ENCODE measurements at regions not wholly inside any gene's neighbourhood (a gene's known extent, or its start where the extent isn't known, plus 50 kb on each side); places are given as distances from the start of the nearest gene placed in this dataset.

DNA sequence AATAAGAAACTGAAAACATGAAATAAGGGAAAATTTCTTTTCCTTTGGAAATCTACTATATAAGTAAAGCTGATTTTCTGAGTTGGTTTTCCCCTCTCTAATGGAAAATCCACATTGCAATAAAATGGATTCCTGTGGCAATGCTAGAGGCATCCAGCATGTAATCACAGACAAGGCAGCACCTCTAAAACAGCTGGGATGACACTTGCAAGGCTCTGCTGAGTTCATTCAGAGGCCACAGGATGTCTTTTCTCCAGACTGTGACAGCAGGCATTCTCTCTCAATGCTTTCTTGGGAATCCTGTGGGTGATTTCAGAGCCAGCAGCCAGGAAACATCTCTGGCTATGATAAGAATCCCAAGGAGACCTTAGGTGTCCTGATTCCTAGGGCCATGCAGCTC lies 201.3 kb upstream of the BLID start:
- peak overlapping the region; percentile 36 for H3K27ac ChIP-seq
- TF ChIP-seq, protein P1, sequence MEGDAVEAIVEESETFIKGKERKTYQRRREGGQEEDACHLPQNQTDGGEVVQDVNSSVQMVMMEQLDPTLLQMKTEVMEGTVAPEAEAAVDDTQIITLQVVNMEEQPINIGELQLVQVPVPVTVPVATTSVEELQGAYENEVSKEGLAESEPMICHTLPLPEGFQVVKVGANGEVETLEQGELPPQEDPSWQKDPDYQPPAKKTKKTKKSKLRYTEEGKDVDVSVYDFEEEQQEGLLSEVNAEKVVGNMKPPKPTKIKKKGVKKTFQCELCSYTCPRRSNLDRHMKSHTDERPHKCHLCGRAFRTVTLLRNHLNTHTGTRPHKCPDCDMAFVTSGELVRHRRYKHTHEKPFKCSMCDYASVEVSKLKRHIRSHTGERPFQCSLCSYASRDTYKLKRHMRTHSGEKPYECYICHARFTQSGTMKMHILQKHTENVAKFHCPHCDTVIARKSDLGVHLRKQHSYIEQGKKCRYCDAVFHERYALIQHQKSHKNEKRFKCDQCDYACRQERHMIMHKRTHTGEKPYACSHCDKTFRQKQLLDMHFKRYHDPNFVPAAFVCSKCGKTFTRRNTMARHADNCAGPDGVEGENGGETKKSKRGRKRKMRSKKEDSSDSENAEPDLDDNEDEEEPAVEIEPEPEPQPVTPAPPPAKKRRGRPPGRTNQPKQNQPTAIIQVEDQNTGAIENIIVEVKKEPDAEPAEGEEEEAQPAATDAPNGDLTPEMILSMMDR (IDR thresholded peaks at IDR 0.05; ENCODE audit: low read depth, low read length, missing control alignments), result no peak
- in situ Hi-C loops (cut with HindIII; ENCODE audit: low pct_ligation_motif_present, low sequenced_read_pairs), result no loop called here
- H3K4me3 ChIP-seq (ENCODE audit: low read depth, low read length), result no peak overlapping the region
- H3K27me3 ChIP-seq (replicated peaks), result peaks cover 2% of the 10 kb centered on the region
- DNase-seq, result peak; percentile 79
- H3K36me3 ChIP-seq (replicated peaks), result no peaks in the 10 kb centered on the region

DNA sequence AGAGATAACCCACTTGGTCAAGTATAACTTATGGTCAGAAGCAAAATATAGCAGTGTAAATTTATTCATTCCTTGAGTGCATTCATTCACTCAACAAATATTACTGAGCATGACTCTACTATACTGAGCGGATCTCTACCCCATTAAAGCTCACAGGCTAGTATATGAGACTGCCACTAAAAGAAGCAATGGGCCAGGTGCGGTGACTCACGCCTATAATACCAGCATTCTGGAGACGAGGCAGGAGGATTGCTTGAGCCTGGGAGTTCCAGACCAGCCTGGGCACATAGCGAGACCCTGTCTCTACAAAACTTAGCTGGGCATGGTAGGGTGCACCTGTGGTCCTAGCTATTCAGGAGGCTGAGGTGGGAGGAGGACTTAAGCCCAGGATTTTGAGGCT lies 197.6 kb upstream of the BLID start:
- H3K36me3 ChIP-seq (replicated peaks), result no peaks in the 10 kb centered on the region
- H3K4me3 ChIP-seq (ENCODE audit: low read depth, low read length), result no peak overlapping the region
- H3K27ac ChIP-seq, result no peak overlapping the region
- H3K27me3 ChIP-seq (replicated peaks), result peaks cover 2% of the 10 kb centered on the region
- in situ Hi-C loops (cut with HindIII; ENCODE audit: low pct_ligation_motif_present, low sequenced_read_pairs), result no loop called here
- no peak for DNase-seq
- TF ChIP-seq, protein P1 (IDR thresholded peaks at IDR 0.05; ENCODE audit: low read depth, low read length, missing control alignments), result no peak

DNA sequence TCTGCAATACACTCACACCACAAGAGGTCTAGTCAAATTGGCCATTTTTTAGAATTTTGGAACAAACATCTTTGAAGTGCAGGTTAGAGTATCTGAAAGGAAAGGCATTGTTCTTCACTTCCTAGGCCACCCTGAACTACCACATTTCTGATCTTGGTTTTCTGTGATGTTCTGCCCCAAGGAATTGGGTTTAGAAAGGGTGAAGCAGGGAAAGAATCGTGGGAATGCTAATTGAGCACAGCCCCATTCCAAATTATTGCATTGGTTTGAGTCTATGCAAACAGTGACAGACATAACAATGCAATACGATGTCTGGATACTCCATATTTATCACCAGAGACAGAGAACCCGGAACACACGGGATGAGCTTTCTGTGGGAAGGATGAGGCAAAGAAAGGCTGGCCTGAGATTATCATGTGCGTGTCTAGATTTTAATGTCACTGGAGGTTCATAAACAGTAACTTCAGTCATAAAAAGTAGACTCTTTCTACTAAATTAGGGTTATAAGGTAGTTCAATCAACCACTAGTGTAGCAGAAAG lies 195.3 kb upstream of the BLID start:
- no peak overlapping the region for H3K27ac ChIP-seq
- H3K4me3 ChIP-seq (ENCODE audit: low read depth, low read length), result no peak overlapping the region
- peaks cover 9% of the 10 kb centered on the region for H3K27me3 ChIP-seq (replicated peaks)
- H3K36me3 ChIP-seq (replicated peaks), result no peaks in the 10 kb centered on the region
- in situ Hi-C loops (cut with HindIII; ENCODE audit: low pct_ligation_motif_present, low sequenced_read_pairs), result no loop called here
- no peak for DNase-seq
- TF ChIP-seq, protein P1 (IDR thresholded peaks at IDR 0.05; ENCODE audit: low read depth, low read length, missing control alignments), result no peak

DNA sequence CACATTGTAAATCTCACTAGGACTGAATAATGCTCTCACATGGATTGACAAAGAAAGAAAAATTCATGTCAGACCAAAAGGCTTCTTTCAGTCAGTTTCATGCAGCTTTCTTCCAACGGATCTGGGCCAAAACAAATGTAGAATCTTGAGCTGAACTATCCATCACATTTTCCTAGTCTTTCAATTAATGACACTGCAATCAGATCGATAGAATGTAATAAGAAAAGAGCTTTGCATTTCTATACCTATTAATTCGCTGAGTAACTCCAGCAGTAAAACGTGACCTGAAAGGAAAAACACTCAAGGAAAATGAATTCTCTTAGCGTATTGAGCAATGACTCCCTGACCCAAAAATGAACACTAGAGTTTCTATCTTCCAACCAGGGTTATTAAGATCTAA lies 194.8 kb upstream of the BLID start:
- Histone ChIP-seq H3K27me3 (replicated peaks) (peaks cover 9% of the 10 kb centered on the region), H3K27ac (no peak overlapping the region), H3K4me3 (ENCODE audit: low read depth, low read length) (no peak overlapping the region), H3K36me3 (replicated peaks) (no peaks in the 10 kb centered on the region)
- DNase-seq, result no peak
- in situ Hi-C loops (cut with HindIII; ENCODE audit: low pct_ligation_motif_present, low sequenced_read_pairs), result no loop called here
- TF ChIP-seq, protein P1 (IDR thresholded peaks at IDR 0.05; ENCODE audit: low read depth, low read length, missing control alignments), result no peak

DNA sequence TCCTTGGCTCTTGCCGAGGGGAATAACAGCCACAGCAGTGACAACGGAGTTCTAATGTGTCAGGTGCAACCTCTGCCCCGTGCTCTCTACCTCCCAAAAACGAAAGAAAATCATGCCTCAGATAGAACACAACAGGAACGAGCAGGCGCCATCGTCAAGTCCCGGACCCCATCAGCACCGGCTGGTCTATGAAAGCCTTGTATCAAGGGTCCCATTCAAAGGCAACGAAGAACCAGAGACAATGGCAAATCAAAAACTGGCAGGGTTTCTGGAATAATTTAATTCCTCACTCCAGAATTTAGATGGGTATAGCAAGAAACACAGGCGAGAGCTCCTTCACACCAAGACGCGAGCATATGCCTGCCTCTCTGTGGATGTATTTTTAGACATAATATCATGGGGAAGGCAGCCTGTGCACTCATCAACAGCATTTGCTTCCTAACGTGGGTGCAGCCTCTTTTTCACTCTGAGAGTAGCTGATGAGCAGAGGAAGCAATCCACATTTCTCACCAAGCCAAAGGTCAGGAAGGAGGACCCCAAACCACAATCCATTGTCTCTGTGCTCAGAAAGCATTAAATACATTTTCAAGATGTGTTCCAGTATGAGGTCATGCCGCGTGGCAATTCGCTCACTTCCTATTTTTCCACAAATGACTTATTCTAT lies 193.4 kb upstream of the BLID start:
- Histone ChIP-seq H3K4me3 (ENCODE audit: low read depth, low read length) (no peak overlapping the region), H3K27me3 (replicated peaks) (peaks cover 9% of the 10 kb centered on the region), H3K36me3 (replicated peaks) (no peaks in the 10 kb centered on the region), H3K27ac (no peak overlapping the region)
- TF ChIP-seq, protein P1 (IDR thresholded peaks at IDR 0.05; ENCODE audit: low read depth, low read length, missing control alignments), result no peak
- DNase-seq, result no peak
- in situ Hi-C loops (cut with HindIII; ENCODE audit: low pct_ligation_motif_present, low sequenced_read_pairs), result no loop called here

DNA sequence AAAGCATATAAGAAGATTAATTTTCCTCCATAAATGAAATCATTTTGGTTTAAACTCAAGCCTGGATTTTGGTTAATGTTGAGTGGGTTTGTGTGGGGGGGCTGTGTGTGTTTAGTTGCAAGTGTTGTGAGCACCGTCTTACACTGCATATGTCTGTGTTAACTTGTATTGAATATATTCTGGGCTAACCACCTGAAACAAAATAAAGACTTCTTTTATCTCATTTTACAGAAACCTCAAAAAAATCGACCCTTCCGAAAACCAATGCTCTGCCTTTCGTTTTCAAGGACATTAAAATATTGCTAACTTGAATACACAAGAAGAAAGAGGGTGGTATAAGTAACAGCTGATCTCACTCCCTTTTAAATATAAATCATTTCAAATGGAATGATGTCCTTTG lies 192.2 kb upstream of the BLID start:
- Histone ChIP-seq H3K27ac (no peak overlapping the region), H3K36me3 (replicated peaks) (no peaks in the 10 kb centered on the region), H3K27me3 (replicated peaks) (peaks cover 9% of the 10 kb centered on the region), H3K4me3 (ENCODE audit: low read depth, low read length) (no peak overlapping the region)
- in situ Hi-C loops (cut with HindIII; ENCODE audit: low pct_ligation_motif_present, low sequenced_read_pairs), result no loop called here
- TF ChIP-seq, protein P1 (IDR thresholded peaks at IDR 0.05; ENCODE audit: low read depth, low read length, missing control alignments), result no peak
- no peak for DNase-seq
